ENCODE measurements at regions not wholly inside any gene's neighbourhood (a gene's known extent, or its start where the extent isn't known, plus 50 kb on each side); places are given as distances from the start of the nearest gene placed in this dataset.
"Not testable (repeated sequence)": the region's sequence is repeated elsewhere in the genome, so short reads cannot be mapped to it uniquely, and the experiment has no call there.

DNA sequence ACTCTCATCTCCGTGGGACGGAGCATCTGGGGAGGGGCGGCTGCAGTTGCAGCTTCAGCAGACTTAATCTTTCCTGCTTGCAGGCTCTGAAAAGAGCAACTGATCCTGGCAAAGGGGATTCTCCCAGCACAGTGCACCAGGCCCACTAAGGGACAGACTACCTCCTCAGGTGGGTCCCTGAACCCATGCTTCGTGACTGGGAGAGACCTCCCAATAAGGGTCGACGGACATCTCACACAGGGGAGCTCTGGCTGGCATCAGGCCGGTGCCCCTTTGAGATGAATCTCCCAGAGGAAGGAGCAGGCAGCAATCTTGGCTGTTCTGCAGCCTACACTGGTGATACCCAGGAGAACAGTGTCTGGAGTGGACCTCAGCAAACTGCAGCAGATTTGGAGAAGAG, 303.3 kb upstream of the FGF16 start:
- H3K36me3 ChIP-seq (replicated peaks; ENCODE audit: control insufficient read depth, insufficient read depth, low read length): no peaks in the 10 kb centered on the region
- DNase-seq: no peak
- no peak overlapping the region for H3K4me3 ChIP-seq (ENCODE audit: insufficient read depth, low read depth, low read length)
- H3K27me3 ChIP-seq (ENCODE audit: control insufficient read depth, insufficient read depth, low read length): no peaks in the 10 kb centered on the region

DNA sequence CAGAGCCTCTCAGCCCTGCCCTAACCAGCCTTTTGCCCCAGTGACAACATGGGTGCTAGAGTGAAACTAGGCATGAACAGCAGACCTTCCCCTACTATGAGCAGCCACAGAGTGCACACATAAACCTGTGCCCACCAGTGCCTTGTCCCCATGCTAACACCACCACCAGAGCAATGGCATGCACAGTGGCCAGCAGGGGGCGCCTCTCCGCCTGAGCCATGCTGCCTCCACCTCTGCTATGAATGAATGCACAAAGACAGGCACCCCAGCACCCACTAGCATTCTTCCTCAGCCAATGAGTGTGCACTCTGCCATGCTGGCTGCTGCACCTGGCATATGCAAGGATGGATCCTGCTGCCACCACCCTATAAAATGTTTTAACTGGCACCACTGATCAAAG, 286.9 kb upstream of the FGF16 start:
- Histone ChIP-seq H3K4me3 (ENCODE audit: insufficient read depth, low read depth, low read length) (no peak overlapping the region), H3K27me3 (ENCODE audit: control insufficient read depth, insufficient read depth, low read length) (no peaks in the 10 kb centered on the region), H3K36me3 (replicated peaks; ENCODE audit: control insufficient read depth, insufficient read depth, low read length) (no peaks in the 10 kb centered on the region)
- DNase-seq: peak; percentile 2

DNA sequence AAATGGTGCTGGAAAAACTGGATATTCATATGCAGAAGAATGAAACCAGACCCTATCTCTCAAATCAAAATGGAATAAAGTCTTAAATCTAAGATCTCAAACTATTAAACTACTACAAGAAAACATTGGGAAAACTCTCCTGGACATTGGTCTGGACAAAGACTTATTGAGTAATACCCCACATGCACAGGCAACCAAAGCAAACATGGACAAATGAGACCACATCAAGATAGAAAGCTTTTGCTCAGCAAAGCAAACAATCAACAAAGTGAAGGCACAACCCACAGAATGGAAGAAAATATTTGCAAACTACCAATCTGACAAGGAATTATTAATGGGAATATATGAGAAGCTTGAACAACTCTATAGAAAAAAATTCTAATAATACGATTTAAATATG, 284.4 kb upstream of the FGF16 start:
- no peak for DNase-seq
- H3K4me3 ChIP-seq (ENCODE audit: insufficient read depth, low read depth, low read length): no peak overlapping the region
- H3K27me3 ChIP-seq (ENCODE audit: control insufficient read depth, insufficient read depth, low read length): no peaks in the 10 kb centered on the region
- no peaks in the 10 kb centered on the region for H3K36me3 ChIP-seq (replicated peaks; ENCODE audit: control insufficient read depth, insufficient read depth, low read length)

DNA sequence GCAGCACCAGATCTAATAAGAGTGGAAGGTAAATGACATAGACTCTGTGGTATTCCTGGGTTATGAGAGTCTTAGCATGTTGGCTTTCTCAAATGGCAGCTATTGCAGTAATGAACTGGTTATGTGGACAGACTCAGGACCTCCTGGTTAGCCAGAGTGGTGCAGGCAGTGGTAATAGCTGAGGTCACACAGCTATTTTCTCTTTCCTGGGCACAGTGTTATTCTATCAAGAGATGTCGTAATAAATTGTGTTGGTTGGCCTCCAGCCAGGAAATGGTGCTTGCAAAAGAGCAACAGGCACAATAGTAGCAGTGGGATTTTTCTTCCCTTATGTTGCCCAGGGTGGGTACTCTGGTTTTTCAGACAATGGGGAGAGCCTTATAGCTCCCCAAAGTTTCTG, 279.2 kb upstream of the FGF16 start:
- H3K36me3 ChIP-seq (replicated peaks; ENCODE audit: control insufficient read depth, insufficient read depth, low read length): no peaks in the 10 kb centered on the region
- H3K4me3 ChIP-seq (ENCODE audit: insufficient read depth, low read depth, low read length): no peak overlapping the region
- DNase-seq: no peak
- no peaks in the 10 kb centered on the region for H3K27me3 ChIP-seq (ENCODE audit: control insufficient read depth, insufficient read depth, low read length)

DNA sequence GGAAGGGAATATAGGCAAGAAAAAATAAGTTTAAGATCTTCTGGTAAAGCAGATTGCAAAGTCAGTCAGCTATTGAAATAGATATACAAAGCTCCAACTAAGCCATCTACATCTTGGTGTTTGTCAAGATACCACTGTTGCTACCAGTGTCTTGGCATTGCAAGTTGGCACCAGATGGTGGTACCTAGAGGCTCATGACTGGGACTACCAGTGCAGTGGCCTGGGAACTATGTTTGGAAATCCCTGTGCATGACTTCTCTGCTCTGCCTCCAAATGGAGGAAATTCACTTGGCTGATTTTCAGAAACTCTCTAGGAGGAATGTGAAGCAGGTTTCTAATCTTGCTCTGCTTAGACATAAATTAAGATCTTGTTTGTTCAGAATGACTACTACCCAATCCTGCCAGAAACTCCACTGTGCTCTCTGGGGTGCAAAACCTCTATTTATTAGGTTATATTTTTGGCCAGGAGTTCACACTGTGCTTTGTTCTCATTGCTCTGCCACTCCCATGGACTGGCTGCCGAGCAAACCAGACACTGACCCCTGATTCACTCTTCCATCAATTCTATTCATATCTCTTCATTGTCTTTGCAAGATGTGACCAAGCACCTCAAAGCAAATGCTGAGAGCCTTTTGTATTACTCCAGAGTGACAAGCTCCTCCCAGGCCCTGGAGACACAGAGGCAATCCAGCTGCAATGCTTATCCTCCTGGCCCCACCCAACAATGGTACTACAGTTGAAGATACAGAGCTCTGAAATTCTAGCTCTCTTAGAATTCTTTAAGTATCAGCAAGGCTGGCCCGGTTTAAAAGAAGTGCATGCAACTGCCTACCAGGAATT, 272.3 kb upstream of the FGF16 start:
- no peak for DNase-seq
- Histone ChIP-seq H3K4me3 (ENCODE audit: insufficient read depth, low read depth, low read length) (no peak overlapping the region), H3K36me3 (replicated peaks; ENCODE audit: control insufficient read depth, insufficient read depth, low read length) (no peaks in the 10 kb centered on the region), H3K27me3 (ENCODE audit: control insufficient read depth, insufficient read depth, low read length) (no peaks in the 10 kb centered on the region)

DNA sequence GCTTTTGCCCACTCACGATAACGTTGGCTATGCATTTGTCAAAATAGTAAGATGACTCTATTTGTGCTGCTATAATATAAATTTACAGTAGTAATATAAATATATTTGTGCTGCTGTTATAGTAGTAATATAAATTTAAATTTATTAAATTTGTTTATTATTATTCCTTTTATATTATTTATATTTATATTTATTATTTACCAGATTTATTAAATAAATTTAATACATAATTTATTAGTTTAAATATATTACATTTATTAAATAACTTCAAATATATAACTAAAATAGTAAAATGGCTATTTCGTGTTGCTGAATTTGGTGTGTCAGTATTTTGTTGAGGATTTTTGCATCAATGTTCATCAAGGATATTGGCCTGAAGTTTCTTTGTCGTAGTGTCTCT, 246.5 kb upstream of the FGF16 start:
- no peaks in the 10 kb centered on the region for H3K36me3 ChIP-seq (replicated peaks; ENCODE audit: control insufficient read depth, insufficient read depth, low read length)
- H3K27me3 ChIP-seq (ENCODE audit: control insufficient read depth, insufficient read depth, low read length): no peaks in the 10 kb centered on the region
- no peak overlapping the region for H3K4me3 ChIP-seq (ENCODE audit: insufficient read depth, low read depth, low read length)
- DNase-seq: no peak

DNA sequence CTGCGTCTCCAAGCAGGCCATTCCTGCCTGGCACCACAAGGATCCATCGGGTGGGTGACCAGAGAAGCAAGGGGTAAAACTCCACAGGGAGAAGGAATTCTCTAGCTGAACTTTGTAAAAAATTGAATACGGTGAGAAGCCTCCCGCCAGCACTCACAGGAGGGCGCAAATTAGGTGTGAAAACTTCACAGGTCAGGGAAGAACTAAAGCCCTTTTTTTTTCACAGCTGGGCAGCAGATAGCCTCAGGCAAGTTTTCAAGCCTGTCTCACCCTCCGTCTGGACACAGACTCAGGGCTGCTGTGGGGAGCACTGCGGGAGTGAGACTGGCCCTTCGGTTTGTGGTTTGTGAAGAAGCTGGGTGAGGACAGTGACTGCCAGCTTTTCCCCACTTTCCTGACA, 224.1 kb upstream of the FGF16 start:
- no peaks in the 10 kb centered on the region for H3K36me3 ChIP-seq (replicated peaks; ENCODE audit: control insufficient read depth, insufficient read depth, low read length)
- peaks cover 2% of the 10 kb centered on the region; the same call in 1 of the 2 replicates for H3K27me3 ChIP-seq (ENCODE audit: control insufficient read depth, insufficient read depth, low read length)
- no peak overlapping the region for H3K4me3 ChIP-seq (ENCODE audit: insufficient read depth, low read depth, low read length)
- peak; percentile 2 for DNase-seq

DNA sequence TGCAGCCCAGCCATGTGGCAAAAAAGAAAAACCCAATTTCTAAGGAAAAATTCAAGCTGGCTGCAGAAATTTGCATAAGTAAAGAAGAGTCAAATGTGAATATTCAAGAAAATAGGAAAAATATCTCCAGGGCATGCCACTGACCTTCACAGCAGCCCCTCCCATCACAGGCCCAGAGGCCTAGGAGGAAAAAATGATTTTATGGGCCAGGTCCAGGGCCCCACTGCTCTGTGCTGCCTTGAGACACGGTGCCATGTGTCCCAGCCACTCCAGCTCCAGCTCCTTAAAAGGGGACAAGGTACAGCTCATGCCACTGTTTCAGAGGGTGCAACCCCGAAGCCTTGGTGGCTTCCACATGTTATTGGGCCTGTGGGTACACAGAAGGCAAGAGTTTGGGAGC, 182.7 kb upstream of the FGF16 start:
- H3K36me3 ChIP-seq (replicated peaks; ENCODE audit: control insufficient read depth, insufficient read depth, low read length): no peaks in the 10 kb centered on the region
- no peak for DNase-seq
- no peaks in the 10 kb centered on the region for H3K27me3 ChIP-seq (ENCODE audit: control insufficient read depth, insufficient read depth, low read length)
- no peak overlapping the region for H3K4me3 ChIP-seq (ENCODE audit: insufficient read depth, low read depth, low read length)

DNA sequence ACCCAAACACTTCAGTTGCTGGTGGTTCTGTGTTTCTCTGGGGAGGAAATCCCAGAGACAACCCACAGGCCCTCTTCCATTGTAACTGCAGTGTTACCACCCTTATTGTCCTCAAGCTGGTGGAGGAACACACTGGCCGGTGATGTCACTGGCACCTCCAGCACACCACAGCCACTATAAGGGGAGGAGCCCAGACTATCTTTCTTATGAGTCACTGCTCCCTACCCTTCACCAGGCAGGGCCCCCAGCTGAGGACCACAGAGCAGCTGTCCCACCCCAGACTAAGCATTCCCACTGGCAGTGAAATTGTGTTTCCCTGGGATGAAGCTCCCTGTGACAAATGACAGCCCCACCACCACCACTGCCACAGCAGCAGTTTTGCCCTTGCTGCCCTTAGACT, 171.8 kb upstream of the FGF16 start:
- no peak for DNase-seq
- H3K36me3 ChIP-seq (replicated peaks; ENCODE audit: control insufficient read depth, insufficient read depth, low read length): no peaks in the 10 kb centered on the region
- no peak overlapping the region for H3K4me3 ChIP-seq (ENCODE audit: insufficient read depth, low read depth, low read length)
- H3K27me3 ChIP-seq (ENCODE audit: control insufficient read depth, insufficient read depth, low read length): no peaks in the 10 kb centered on the region

DNA sequence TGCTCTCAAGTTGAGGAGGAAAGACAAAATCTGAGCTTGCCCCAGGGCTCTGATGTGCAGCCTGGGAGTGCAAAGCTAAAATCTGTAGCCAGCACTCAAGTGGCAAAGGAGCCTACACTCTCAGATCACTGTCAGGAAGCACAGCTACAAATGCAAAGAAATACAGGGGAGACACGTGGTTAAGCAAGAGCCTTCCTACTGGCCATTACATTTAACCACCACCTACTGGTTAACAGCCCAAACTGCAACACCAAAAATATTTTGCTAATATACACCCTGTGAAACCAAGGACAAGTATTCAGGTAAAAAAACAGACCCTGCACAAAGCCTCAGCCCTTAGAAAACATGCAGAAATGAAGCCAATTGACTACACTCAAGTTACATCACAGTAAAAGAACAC, 170.4 kb upstream of the FGF16 start:
- Histone ChIP-seq H3K27me3 (ENCODE audit: control insufficient read depth, insufficient read depth, low read length) (no peaks in the 10 kb centered on the region), H3K4me3 (ENCODE audit: insufficient read depth, low read depth, low read length) (no peak overlapping the region), H3K36me3 (replicated peaks; ENCODE audit: control insufficient read depth, insufficient read depth, low read length) (no peaks in the 10 kb centered on the region)
- peak; percentile 28 for DNase-seq

DNA sequence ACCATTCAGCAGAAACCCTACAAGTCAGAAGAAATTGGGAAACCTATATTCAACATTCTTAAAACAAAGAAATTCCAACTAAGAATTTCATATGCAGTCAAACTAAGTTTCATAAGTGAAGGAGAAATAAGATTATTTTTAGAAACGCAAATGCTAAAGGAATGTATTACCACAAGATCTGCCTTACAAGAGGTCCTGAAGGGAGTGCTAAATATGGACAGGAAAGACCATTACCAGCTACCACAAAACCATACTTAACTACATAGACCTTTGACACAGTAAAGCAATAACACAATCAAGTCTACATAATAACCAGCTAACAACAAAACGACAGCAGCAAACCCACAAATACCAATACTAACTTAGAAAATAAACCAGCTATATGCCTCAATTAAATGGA, 169.3 kb upstream of the FGF16 start:
- DNase-seq: no peak
- no peak overlapping the region for H3K4me3 ChIP-seq (ENCODE audit: insufficient read depth, low read depth, low read length)
- H3K27me3 ChIP-seq (ENCODE audit: control insufficient read depth, insufficient read depth, low read length): no peaks in the 10 kb centered on the region
- no peaks in the 10 kb centered on the region for H3K36me3 ChIP-seq (replicated peaks; ENCODE audit: control insufficient read depth, insufficient read depth, low read length)

DNA sequence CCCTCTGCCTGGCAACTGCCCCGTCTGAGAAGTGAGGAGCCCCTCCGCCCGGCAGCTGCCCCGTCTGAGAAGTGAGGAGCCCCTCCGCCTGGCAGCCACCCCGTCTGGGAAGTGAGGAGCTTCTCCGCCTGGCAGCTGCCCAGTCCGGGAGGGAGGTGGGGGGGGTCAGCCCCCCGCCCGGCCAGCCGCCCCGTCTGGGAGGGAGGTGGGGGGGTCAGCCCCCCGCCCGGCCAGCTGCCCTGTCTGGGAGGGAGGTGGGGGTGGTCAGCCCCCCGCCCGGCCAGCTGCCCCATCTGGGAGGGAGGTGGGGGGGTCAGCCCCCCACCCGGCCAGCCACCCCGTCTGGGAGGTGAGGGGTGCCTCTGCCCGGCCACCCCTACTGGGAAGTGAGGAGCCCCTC, 167.8 kb upstream of the FGF16 start:
- not testable (repeated sequence) for DNase-seq; H3K4me3 ChIP-seq (ENCODE audit: insufficient read depth, low read depth, low read length); H3K27me3 ChIP-seq (ENCODE audit: control insufficient read depth, insufficient read depth, low read length); H3K36me3 ChIP-seq (replicated peaks; ENCODE audit: control insufficient read depth, insufficient read depth, low read length)

DNA sequence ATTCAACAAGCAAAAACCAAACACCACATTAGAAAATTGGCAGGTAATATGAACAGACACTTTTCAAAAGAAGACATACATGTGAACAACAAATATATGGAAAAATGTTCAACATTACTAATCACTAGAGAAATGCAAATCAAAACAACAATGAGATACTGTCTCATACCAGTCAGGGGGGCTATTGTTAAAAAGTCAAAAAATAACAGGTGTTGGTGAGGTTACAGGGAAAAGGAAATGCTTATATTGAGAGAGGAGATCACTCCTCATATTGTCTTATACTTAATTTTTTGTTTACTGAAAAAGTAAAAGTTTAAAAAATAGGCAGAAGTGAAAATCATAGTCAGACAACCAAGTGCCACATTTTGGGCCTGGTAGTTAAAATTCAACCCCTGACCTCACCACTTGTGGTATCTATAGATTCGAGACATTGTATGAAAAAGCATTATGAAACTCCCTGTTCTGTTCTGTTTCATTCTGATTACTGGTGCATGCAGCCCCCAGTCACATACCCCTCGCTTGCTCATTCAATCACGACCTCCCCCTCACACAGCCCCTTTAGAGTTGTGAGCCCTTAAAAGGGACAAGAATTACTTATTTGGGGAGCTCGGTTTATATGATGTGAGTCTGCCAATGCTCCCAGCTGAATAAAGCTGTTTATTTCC, 153.7 kb upstream of the FGF16 start:
- no peaks in the 10 kb centered on the region for H3K27me3 ChIP-seq (ENCODE audit: control insufficient read depth, insufficient read depth, low read length)
- H3K4me3 ChIP-seq (ENCODE audit: insufficient read depth, low read depth, low read length): no peak overlapping the region
- DNase-seq: no peak
- H3K36me3 ChIP-seq (replicated peaks; ENCODE audit: control insufficient read depth, insufficient read depth, low read length): no peaks in the 10 kb centered on the region

DNA sequence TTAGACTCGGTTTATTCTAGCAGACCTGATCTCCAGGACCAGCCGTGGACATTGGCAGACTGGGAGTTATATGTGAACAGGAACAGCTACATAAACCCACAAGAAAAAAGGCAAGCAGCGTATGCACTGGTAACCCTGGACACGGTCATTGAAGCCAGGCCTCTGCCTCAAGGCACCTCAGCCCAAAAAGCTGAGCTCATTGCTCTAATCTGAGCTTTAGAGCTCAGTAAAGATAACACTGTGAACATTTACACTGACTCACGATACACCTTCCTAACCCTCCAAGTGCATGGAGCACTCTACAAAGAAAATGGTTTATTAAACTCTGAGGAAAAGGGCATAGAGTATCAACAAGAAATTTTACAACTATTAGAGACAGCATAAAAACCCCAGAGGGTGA, 148.9 kb upstream of the FGF16 start:
- DNase-seq: no peak
- no peak overlapping the region for H3K4me3 ChIP-seq (ENCODE audit: insufficient read depth, low read depth, low read length)
- no peaks in the 10 kb centered on the region for H3K36me3 ChIP-seq (replicated peaks; ENCODE audit: control insufficient read depth, insufficient read depth, low read length)
- H3K27me3 ChIP-seq (ENCODE audit: control insufficient read depth, insufficient read depth, low read length): no peaks in the 10 kb centered on the region

DNA sequence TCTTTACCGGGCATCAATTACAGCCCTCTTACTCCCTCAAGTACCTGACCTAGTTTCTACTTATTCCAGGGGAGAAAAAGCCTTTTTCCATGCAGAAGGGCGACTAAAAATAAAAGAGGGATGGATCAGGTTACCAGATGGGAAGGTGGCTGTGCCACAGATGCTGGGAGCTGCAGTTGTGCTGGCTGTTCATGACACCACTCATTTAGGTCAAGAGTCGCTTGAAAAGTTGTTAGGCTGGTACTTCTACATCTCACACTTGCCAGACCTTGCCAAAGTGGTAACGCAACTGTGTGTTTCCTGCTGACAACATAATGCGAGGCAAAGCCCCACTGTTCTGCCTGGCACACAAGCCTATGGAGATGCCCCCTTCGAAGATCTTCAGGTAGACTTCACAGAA, 148.4 kb upstream of the FGF16 start:
- Histone ChIP-seq H3K4me3 (ENCODE audit: insufficient read depth, low read depth, low read length) (no peak overlapping the region), H3K36me3 (replicated peaks; ENCODE audit: control insufficient read depth, insufficient read depth, low read length) (no peaks in the 10 kb centered on the region), H3K27me3 (ENCODE audit: control insufficient read depth, insufficient read depth, low read length) (no peaks in the 10 kb centered on the region)
- no peak for DNase-seq

All from H7 (cell line).